AG09309 (cell line): ENCODE measurements at regions not wholly inside any gene's neighbourhood (a gene's known extent, or its start where the extent isn't known, plus 50 kb on each side); places are given as distances from the start of the nearest gene placed in this dataset.
"Not testable (repeated sequence)": the region's sequence is repeated elsewhere in the genome, so short reads cannot be mapped to it uniquely, and the experiment has no call there.

ENCODE experiments used
- DNase-seq: peaks from one replicate; pipeline ENCODE4 v3.0.0-alpha.2; 2010; ENCODE audit warnings: low read depth
- H3K4me3 ChIP-seq: 2 replicates; pipeline ENCODE4 v1.5.1; 2011; ENCODE audit warnings: mild to moderate bottlenecking, low read depth, low read length, moderate library complexity; ENCODE audit not compliant: control insufficient read depth
- CTCF ChIP-seq: IDR thresholded peaks from 2 replicates; pipeline ENCODE4 v1.5.1; 2011; ENCODE audit warnings: mild to moderate bottlenecking, low read depth, low read length, inconsistent platforms; ENCODE audit not compliant: insufficient read depth, control insufficient read depth; ENCODE audit errors: missing control alignments

DNA sequence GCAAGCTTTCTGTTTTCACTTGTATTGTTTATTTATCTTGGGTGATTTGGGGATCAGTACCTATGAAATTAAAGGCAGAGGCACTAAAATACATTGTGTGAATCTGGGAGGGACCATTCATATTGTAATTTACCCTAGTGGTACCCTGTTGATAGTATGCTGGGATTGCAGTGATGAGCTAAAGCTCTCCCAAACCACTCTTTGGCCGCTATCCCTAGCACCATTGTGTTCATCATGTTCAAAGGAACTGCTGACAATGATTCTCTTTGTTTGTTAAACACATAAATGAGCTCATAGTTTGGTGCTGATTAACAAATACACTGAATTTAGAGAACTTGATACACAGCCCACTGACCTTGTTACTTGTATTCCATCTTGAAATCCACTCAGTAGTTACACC is 1469.8 kb downstream of the CDH11 start:
- TF ChIP-seq CTCF, result no peak
- no peak for DNase-seq
- H3K4me3 ChIP-seq, result no peak overlapping the region

DNA sequence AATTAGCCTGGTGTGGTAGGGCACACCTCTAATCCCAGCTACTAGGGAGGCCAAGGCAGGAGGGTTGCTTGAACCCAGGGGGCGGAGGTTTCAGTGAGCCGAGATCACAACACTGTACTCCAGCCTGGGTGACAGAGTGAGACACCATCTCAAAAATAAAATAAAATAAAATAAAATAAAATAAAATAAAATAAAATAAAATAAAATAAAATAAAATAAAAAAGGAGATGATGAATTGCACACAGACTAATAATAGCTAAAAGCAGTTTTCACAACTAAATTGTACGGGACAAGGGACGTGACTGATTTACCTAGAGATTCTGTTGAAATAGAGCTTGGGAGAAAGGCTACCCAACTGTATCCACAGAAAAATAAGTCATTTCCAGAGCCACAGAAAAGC is 1471.3 kb downstream of the CDH11 start:
- H3K4me3 ChIP-seq, result no peak overlapping the region
- no peak for TF ChIP-seq CTCF
- no peak for DNase-seq

GRCh38 chr16:63633706-63634445 is 1488.0 kb downstream of the CDH11 start:
- not testable (repeated sequence) for DNase-seq, H3K4me3 ChIP-seq

GRCh38 chr16:63629272-63629671 is 1492.6 kb downstream of the CDH11 start:
- H3K4me3 ChIP-seq, result no peak overlapping the region
- no peak for DNase-seq
- no peak for TF ChIP-seq CTCF

DNA sequence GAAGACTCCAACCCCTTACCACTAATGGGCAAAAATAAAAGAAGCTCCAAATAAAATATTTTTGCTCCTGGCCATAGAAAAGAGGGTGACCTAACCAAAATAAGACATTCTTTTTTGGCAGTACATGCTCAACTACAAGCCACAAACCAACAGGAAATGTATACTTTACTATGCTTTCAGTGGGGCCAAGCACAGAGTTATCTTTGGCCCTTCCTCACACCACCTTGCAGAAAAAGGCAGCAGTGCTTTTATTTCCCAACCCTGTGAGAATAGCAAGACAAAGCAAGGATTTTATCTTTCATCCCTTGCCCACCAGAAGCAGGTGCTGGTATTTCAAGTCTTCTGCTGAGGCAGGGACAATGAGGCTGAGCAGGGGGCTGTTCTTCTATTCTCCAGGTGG is 1493.1 kb downstream of the CDH11 start:
- no peak for TF ChIP-seq CTCF

DNA sequence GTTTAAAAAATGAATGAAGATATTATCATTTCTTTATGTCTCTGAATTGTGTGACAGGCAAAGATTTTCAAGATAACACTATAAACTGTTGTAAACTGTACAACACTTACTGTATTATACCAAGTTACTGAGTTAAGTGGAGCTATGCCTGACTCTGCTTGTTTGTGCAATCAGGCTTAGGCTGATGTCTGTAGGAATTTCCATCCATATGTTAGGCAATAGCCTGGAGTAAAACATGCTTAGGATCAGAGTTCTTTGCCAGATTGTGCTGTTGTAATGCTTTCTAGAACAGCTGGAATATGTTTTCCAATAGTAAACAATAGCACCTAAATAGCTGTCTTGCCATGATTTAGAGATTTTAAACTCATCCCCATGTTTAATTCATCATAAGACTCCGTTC is 1496.7 kb downstream of the CDH11 start:
- no peak for DNase-seq
- no peak for TF ChIP-seq CTCF
- no peak overlapping the region for H3K4me3 ChIP-seq

More for the DNA sequence above, 1493.1 kb downstream of the CDH11 start:
- no peak for DNase-seq
- H3K4me3 ChIP-seq, result no peak overlapping the region

GRCh38 chr16:63623551-63624039 is 1498.3 kb downstream of the CDH11 start:
- TF ChIP-seq CTCF, result no peak
- DNase-seq, result no peak
- H3K4me3 ChIP-seq, result no peak overlapping the region
